HuH-7.5 (cell line): ENCODE measurements at regions not wholly inside any gene's neighbourhood (a gene's known extent, or its start where the extent isn't known, plus 50 kb on each side); places are given as distances from the start of the nearest gene placed in this dataset.

Source experiments
- DNase-seq: peaks from one replicate; pipeline ENCODE4 v3.0.0; 2011; ENCODE audit warnings: low spot score

GRCh38 chr20:4600308-4601014, 85.8 kb upstream of the PRNP start:
- no peak for DNase-seq

- DNase-seq: no peak
Measured at GRCh38 chr20:4597215-4597614, 89.0 kb upstream of the PRNP start.

GRCh38 chr20:4593149-4593525, 93.1 kb upstream of the PRNP start:
- DNase-seq: no peak

DNA sequence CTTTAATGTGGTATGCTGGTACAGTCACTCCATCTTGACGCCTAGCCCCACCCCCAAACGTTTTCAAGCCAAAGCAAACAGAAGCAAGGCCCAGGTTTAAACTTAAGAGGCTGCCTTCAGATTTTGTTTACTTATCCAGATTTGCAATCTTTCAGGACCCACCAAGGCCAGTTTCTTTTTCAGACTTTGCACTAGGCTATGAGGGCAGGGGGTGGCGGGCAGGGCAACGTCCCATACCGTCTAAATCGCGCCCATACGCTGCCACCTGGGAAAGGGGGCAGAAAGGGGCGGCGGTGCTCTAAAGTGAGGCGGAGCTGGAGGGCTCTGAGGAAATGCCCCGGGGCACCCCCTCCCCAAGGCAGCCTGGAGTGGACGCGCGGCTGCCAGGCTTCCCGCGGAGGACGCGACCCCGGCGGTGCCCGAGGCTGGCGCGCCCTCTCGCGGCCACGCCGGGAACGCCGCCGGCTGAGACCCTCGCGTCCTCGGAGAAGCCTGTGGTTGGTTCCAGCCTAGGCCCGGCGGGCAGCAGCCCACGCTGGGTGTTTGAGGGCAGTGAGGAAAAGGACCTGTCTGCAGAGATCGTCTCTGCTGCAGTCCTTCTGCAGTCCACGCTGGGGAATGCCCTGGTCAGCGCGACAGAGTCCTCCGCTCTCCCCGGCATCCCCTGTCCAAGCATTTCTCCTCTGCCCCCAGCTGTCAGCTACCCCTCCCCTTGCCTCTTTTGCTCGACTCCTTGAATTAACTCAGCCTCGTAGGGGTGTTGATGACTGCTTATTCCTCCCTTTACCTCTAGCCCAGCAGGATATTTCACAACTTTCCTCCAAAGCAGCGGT, 93.7 kb upstream of the PRNP start:
- peak; percentile 66 for DNase-seq

- DNase-seq: no peak
Measured at GRCh38 chr20:4591975-4592315, 94.3 kb upstream of the PRNP start.

GRCh38 chr20:4585758-4586157, 100.5 kb upstream of the PRNP start:
- no peak for DNase-seq

GRCh38 chr20:4585104-4585753, 101.0 kb upstream of the PRNP start:
- DNase-seq: no peak

DNA sequence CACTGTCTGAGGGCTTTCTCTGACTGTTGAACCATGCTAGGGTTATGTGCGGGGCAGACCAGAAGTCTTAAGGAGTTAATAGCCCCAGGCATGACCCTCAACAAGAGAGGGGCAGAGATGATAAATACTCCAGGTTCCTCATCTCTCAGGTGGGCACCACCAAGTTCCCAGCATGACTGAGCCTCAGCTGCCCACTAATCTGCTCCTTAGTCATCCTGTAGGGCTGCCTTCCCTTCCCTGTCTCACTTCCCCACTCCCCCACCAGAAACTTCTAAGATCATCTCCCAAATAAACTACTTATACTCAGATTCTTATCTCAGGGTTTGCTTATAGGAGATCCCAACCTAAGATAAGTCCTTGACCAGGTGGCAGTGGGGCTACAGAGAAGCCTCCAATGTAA, 101.7 kb upstream of the PRNP start:
- no peak for DNase-seq

DNA sequence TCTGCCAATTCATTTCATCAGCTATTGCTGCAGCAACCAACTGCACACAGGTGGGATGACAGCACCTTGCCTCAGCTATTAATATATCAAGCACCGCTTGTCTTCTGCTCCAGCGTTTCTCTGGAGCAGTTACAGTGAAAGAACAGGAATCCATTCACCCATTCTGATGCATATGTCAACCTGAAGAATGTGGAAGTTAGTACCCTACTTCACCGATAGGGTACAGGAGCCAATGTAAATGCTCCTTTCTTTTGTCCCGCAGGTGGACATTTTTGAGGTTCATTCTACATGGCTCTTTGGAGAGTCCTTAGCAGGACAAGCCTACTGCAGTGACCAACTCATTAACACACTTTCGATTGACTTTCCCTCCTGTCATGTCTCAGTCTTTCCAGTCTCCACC, 104.4 kb upstream of the PRNP start:
- DNase-seq: no peak

GRCh38 chr20:4578375-4578774, 107.9 kb upstream of the PRNP start:
- no peak for DNase-seq

- DNase-seq: no peak
Measured at GRCh38 chr20:4574356-4574690, 111.9 kb upstream of the PRNP start.

GRCh38 chr20:4573564-4574355, 112.5 kb upstream of the PRNP start:
- DNase-seq: no peak

DNA sequence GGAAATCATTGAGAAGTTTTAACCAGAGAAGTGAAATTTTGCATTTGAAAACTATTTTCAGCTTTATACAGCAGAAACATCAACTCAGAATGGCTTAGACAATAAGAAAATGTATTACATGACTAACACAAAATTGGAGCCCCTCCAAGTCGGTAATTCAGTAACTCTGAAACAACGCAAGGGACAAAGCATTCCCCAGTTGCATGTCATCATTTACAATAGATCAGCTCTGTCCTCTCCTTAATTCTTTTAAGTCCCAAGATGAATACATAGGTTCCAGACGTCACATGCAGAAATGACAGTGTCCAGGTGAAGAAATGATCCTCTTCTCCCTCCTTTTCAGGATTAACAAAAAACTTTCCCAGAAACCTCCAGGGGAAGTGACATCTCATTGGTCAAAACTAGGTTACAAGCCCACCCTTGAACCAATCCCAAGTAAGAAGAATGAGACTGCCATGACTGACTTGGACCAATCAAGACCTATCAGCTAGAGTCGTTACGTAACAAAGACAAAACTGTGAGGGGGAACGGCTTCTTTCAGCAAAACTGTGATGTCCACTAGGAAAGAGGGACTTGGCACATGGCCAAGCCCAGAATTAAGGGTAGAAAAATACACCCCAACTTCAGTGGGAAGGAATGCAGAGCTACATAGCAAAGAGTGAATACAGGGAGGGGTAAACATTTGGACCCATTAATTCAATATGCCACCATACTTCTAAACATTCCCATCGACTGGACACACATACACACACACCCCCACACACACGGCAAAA, 114.3 kb upstream of the PRNP start:
- no peak for DNase-seq

DNA sequence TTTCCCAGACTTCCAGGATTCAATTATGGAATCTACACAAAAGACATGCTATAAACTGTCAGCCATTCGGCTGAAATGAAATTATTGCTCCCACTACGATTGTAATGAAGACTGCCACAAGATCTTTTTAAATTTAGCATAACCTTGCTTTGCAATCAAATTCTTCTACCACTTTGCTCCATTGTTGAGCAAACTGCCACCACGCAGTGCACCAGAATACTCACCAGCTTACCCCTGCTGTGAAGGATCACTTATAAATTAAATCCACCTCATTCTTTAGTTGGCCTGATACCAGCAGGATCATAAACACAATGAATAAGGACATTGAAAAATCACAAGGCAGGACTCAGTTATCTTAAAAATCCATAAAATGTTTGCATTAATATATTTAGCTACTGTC, 116.4 kb upstream of the PRNP start:
- no peak for DNase-seq

- DNase-seq: no peak
Measured at GRCh38 chr20:4569092-4569491, 117.2 kb upstream of the PRNP start.

- no peak for DNase-seq
Measured at GRCh38 chr20:4568361-4568959, 117.8 kb upstream of the PRNP start.

DNA sequence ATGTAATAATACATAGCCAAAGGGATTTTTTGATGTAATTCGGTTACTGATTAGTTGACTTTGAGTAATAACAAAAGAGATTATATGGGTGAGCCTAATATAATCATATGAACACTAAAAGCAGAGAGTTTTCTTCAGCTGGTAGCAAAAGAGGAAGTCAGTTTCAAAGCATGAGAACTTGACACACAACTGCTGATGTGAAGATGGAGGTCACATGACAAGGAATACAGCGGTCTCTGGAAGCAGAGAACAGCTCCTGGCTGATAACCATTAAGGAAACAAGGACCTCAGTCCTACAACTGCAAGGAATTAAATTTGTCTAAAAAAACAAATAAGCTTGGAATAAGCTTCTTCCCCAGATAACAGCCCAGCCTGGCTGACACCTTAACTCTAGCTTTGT, 119.1 kb upstream of the PRNP start:
- no peak for DNase-seq

DNA sequence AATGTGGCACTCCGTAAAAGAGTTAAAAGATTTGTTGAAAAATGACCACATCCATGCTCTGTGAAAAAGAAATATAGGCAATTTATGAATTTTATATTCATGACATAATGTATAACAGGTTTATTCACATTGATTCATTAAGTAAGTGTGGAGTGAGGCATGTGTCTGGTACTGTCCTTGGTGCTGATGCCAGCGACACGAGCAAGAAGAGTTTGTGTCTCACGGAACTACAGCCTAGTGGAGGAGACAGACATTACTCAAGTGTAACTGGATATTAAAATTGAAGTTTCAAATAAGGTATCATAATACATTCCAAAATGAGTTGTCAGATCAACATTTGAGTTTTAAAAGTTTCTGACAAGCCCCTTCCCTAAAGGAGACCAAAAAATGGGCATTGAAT, 122.7 kb upstream of the PRNP start:
- no peak for DNase-seq

DNA sequence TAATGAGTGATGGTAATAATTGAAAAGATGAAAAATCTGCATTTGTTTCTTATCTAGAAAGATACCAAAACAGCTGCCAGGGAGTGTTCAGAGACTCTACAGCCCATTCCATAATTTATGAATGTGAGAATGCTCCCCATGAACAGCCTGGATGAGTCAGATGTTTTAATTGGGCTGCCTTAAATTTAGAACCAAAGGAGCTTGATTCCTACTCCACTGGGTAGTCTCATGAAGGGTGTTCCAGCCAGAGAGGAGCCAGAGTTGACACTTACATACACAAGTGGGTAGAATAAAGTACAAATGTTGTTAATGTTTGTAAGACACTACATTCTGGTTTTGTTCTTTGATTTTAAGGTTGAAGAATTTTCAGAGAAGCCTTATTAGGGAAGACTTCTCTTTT, 123.2 kb upstream of the PRNP start:
- DNase-seq: no peak

- DNase-seq: no peak
Measured at GRCh38 chr20:4560667-4561066, 125.6 kb upstream of the PRNP start.

DNA sequence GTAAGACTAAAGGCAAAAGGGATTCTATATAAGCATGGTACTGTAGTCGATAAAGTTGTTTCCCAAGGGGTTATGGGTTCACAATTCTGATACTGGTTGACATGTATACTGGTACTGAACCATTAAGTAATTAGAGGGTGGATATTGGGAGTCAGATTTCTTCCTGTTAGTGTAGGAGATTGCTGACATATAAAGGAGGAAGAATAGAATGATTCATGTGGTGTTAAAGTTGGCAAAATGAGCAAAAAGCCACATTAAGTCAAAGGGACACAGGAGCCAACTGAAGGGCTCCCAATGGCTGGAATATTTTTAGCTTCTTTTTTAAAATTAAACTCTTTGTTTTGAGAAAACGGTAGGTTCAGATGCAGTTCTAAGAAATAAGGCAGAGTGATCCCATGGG, 126.3 kb upstream of the PRNP start:
- no peak for DNase-seq

DNA sequence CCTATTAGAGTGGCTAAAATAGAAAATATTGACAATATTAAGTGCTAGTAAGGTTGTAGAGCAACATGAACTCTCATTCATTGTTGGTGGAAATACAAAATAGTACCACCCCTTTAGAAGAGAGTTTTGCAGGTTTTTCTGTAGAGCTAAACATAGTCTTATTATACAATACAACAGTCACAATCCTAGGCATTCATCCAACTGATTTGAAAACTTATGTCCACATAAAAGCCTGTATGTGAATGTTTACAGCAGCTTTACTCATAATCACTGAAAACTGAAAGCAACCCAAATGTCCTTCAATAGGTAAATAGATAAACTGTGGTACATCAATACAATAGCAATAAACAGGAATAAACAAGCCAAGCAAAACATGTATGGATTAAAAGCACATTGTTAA, 127.2 kb upstream of the PRNP start:
- no peak for DNase-seq
